ENCODE measurements at regions not wholly inside any gene's neighbourhood (a gene's known extent, or its start where the extent isn't known, plus 50 kb on each side); places are given as distances from the start of the nearest gene placed in this dataset.

- TF ChIP-seq POLR2A (IDR thresholded peaks at IDR 0.05; ENCODE audit: control extremely low read depth in 1 of 2, low read depth in 2 of 2, low read length in 2 of 2) (no peak), RAD21 (IDR thresholded peaks at IDR 0.05 in 1 of 2, conservative IDR thresholded peaks at IDR 0.05 in 1 of 2; ENCODE audit: low read depth in 2 of 2, low read length in 2 of 2) (no peak), RFX5 (IDR thresholded peaks at IDR 0.05; ENCODE audit: borderline replicate concordance, low read depth, low read length) (no peak), RBBP5 (IDR thresholded peaks at IDR 0.05; ENCODE audit: borderline replicate concordance, low read depth, low read length) (no peak), ZNF274 (IDR thresholded peaks at IDR 0.05; ENCODE audit: borderline replicate concordance, extremely low read depth, low read length) (no peak), EP300 (IDR thresholded peaks at IDR 0.05; ENCODE audit: borderline replicate concordance in 1 of 2, low read depth in 2 of 2, low read length in 2 of 2) (no peak), POLR2AphosphoS5 (IDR thresholded peaks at IDR 0.05; ENCODE audit: low read depth, low read length) (no peak), SIRT6 (IDR thresholded peaks at IDR 0.05; ENCODE audit: low read length) (no peak)
- TF ChIP-seq, protein P1, sequence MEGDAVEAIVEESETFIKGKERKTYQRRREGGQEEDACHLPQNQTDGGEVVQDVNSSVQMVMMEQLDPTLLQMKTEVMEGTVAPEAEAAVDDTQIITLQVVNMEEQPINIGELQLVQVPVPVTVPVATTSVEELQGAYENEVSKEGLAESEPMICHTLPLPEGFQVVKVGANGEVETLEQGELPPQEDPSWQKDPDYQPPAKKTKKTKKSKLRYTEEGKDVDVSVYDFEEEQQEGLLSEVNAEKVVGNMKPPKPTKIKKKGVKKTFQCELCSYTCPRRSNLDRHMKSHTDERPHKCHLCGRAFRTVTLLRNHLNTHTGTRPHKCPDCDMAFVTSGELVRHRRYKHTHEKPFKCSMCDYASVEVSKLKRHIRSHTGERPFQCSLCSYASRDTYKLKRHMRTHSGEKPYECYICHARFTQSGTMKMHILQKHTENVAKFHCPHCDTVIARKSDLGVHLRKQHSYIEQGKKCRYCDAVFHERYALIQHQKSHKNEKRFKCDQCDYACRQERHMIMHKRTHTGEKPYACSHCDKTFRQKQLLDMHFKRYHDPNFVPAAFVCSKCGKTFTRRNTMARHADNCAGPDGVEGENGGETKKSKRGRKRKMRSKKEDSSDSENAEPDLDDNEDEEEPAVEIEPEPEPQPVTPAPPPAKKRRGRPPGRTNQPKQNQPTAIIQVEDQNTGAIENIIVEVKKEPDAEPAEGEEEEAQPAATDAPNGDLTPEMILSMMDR (IDR thresholded peaks at IDR 0.05; ENCODE audit: control extremely low read depth in 1 of 3, insufficient read depth in 1 of 3, low read depth in 1 of 3, low read length in 3 of 3): no peak
These were observed 126.4 kb upstream of the MGAT5 start for GRCh38 chr2:134127496-134127895.

Data from H1 (cell line).